Right kidney (tissue), 1 donor: ENCODE measurements at regions not wholly inside any gene's neighbourhood (a gene's known extent, or its start where the extent isn't known, plus 50 kb on each side); places are given as distances from the start of the nearest gene placed in this dataset.

Experiments used
- DNase-seq: peaks from one replicate; pipeline ENCODE4 v3.0.0-alpha.2; 2016

DNA sequence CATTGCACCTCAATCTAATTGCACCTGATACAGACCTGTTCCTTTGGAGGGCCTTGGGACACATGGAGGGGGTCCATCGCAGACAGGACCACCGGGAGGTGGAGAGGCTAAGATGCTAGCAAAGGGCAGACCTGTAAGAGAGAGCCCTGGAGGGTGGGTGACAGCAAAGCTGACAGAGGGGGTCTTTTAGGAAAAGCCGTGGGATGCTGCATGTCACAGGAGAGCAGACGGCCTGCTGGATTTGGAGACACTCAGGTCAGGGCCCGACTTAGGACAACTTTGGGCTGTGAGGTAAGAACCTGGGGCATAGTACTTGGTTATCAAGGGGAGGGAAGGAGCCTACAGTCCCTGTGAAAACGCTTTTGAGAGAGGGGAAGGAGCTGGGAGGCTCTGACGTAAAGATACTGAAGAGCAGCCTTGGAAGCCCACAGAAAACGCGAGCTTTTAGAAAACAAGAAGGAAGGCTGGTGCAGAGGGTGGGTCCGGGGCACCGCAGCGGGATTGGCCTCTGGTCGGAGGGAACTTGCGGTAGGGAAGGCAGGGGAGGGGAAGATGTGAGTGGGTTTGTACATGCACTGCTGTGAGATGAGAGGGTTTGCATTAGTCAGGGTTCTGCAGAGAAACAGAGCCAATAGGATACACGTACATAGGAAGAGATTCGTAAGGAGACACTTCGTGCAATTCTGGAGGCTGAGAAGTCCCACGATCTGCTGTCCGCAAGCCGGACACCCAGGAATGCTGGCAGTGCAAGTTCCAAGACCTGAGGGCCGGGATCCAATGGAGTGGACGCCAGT, 868.5 kb downstream of the TBC1D22A start:
- no peak for DNase-seq

DNA sequence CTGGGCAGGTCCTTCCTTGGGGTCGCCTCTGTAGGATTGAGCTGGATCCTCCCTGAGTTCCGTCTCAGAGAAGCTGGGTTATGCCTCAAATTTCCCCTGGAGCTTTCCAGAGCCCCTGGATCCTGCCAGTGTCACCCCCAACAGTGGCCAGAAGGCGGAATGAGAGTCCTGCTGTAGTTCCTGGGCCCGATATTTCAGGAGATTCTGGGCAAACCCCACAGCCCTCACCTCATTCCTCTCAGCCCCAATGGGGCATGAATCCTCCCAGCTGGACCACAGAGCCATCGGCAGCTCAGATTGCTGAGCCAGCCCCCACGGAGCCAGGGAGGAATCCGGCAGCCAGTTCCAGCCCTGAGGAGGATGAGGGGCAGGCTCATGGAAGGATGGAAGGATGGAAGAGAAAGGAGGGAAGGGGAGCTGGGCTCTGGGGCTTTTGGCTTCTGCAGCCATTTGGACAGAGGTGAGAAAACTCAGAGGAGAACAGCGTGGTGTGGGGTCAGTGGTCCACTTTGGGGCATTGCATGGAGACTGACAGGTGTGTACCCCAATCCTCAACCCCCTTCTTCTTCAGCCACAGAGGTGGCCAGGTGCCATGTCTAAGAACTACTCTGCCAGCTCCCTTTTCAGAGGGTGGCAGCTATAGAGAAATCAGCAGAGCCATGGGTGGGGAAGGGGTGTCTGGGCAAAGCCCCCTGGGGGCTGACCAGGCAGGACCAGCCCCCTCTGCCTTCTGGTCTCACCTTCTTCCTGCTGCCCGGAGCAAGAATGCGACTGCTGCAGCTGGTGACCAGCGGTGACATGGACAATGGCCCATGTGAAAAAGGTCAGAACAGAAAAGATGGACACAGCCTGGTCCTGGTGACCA, 867.6 kb downstream of the TBC1D22A start:
- DNase-seq: no peak

DNA sequence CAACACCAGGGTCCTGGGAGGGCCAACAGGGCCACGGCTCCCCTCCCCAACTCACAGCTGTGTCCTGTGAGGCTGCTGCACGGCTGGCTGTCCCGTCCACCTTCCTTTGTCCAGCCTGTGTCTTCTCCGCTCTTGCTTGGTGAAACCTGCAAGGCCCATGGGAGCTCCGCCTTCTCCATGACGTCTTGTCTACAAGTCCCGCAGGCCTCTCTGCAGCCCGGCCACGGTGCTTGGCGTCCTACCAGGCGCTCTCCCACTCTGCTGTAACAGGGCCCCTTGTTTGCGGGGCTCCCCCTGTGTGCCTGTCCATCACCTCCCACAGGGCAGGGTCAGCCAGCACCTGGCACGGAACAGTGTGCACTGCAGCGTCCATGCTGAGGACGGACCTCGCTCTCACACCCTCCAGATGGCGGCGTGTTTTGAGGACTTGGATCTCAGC, 866.8 kb downstream of the TBC1D22A start:
- DNase-seq: peak; percentile 39

DNA sequence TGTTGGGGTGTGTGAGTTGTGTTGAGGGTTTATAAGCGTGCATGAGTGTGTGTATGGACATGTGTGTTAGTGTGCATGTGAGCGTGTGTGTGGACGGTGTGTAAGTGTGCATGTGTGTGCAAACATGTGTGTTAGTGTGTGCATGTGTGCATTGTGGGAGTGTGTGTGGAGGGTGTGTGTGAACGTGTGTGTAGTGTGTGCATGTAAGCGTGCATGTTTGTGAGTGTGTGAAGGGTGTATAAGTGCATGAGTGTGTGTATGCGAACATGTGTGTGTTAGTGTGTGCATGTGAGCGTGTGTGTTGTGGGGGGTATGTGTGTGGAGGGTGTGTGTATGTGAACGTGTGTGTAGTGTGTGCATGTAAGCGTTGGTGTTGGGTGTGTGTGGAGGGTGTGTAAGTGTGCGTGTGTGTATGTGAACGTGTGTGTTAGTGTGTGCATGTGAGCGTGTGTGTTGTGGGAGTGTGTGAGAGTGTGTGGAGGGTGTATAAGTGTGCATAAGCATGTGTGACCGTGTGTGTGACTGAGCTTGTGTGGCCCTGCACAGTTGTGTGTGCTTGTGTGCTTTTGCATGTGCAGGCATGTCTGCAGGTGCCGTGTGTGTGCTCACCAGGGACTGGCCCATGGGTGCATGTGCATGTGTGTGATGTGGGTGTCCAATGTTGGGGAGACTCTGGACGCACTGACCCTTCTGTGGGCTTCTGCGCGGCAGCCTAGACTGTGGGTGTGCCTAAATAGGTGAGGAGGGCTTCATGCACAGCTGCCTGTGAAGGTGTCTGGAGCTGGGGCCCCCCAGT, 866.2 kb downstream of the TBC1D22A start:
- no peak for DNase-seq

DNA sequence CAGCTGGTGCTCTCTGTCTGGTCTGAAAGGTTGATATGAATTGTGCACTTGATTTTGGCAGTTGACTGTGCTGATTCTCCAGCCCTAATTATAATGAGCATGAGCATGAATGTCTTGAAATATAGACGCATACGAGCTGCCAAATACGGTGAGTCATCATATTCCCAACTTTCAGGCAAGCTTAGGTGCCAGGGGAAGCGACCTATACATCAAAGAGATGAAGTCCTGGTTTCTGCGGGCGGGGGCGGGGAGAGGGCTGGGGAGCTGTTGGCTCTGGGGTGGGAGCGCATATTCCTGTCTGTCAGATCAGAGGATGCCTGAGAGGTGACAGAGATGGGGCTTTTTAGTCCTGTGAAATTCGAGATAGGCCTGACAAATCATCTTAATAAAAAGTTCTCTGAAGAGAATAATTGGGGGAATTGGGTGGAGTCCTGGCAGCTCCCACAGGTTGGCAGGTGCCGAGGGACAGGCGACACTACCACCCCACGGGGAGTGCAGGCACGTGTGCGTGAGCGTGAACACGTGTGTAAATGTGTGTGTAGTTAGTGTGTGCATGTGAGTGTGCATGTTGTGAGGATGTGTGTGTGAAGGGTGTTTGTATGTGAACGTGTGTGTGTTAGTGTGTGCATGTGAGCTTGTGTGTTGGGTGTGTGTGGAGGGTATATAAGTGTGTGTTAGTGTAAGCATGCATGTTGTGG, 865.3 kb downstream of the TBC1D22A start:
- DNase-seq: no peak

DNA sequence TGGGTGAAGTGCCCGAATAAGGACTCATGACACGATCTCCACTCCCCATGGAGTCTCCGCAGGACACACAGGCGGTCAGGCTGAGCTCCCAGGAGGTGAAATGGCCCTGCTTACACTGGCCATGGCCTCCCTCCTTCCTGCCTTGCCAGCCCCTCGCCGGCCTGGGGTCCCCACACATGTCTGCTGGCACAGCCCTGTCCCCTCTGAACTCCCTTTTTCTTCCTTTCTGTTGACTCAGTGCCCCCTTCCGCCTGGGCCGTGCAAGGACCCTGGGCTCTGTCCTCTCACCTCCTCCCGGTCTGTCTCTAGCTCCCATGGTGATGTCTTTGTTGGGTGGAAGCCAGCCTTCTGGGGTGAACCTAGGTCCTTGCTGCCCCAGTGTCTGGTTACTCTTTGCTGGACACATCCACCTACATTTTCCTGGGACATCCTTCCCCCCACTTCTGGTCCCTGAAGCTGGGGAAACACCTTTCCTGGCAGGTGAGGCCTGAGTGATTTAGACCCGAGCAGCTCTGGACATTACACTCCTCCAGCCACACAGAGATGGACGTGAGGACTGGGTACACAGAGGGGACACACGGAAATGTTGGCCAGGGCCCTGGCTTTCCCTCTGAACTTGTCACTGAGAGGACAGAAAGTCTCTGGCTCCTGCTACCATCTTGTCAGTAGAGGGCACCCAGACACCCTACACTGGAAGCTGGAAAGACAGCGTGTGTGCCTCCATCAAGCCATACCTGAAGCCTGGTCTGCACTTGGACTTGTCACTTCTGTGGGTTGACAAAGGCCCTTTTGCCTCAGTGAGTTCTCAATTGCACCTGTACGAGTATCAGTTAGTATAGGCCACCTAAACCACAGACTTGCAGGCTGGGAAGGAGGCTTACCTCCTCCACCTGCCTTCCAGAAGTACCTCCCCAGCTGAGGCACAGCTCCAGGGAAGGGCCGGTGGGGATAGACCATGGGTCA, 864.3 kb downstream of the TBC1D22A start:
- DNase-seq: no peak

DNA sequence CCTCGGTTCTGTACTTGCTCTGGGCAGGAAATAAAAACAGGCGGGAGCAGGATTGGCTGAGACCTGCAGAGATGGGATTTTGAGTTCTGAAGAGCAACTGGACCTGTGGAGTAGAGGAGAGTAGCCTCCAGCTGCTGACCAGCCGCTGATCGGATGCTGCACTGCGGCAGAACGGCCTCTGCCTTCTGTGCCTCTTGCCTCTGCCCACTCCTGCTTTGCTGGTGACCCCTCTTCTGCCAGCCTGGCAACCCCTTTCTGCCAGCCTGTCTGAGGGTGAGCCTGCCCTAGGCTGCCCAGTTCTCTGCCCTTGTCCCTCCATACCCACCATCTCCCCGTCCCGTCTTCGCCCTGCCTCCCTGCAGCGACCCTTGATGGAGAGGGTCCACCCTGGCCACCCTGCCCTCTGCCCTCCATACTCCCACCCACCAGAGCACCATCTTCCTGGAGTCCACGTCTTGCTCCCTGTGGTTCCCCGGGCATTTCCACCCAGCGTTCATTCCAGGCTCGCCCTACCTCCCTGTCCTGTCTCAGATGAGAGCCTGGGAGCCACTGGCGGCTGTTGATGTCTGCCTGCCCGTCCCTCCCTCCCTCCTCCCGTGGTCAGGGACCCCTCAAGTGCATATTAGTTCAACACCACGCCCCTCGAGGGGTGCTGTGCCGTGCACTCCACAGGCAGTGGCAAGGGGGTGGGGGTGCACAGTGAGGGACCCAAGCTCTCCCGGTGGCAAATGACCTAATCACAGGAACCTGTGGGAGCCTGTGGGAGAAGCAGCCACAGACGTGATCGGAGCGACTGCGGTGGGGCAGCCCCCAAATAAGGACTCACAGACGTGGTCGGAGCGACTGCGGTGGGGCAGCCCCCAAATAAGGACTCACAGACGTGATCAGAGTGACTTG, 863.3 kb downstream of the TBC1D22A start:
- no peak for DNase-seq

DNA sequence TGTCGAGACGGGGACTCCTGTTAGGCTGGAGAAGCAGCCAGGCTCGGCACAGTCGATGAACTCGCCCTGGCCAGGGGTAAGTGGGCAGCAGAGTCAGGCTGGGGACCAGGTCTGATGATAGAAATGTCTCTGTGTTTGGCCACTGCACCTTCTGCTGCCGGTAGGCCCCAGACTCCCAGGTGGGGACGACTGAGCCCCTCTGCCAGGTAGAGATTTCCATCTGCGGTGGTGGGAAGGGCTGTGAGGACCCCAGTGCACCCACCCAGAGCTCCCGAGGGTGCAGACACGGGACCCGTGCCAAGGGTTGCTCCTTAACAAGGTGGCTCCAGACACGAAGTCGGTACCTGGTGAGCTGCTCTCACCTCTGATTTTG, 862.5 kb downstream of the TBC1D22A start:
- no peak for DNase-seq

DNA sequence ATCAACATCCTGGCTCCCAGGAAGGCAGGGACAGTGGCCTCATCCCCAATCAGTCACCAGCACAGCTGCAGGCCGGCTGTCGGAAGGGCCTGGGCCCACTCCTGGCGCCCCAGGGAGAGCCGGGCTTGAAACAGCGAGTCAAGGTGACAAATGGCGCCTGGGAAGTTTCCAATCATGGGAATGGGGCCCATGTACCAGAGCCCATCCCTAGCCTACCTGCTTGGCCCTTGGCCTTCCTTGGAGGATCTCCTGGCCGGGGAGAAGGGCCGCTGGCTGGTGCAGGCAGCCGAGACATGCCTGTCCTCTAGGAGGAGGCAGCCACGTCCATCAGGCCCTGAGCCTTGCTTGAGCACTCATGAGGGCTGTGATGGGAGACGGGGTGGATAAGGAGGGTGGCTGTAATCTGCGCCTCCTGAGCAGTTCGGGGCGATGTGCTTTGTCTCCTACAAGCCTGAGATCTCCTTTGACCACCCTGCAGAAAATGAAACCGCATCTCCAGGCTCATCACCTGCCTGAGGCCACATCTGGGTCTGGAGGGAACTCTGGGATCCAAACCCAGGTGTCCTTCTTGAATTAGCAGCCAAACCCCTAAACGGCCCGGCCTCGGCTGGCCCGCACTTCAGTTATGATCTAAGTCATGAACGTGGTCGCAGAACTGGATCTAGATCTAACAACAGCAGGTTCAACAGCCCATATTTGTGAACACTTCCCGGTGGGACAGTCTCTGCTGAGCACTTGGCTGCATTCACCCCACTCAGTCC, 862.0 kb downstream of the TBC1D22A start:
- no peak for DNase-seq

DNA sequence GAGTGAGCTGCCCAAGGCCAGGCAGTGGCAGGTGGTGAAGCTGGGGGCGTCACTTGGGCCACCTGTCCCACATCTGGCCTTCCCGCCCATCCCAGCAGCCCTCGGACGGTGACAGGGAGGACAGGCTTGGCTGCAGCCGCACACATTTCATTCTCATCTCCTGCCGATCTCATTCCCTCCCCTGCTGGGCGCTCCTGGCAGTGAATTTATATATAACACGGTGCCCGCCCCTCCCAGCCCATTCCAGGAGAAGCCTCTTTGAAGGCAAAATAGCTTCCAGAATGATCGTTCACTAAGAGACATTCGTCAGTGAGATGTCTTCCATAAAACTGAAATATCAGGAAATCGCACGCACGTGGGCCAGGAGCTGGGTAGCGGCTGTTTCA, 861.3 kb downstream of the TBC1D22A start:
- no peak for DNase-seq

DNA sequence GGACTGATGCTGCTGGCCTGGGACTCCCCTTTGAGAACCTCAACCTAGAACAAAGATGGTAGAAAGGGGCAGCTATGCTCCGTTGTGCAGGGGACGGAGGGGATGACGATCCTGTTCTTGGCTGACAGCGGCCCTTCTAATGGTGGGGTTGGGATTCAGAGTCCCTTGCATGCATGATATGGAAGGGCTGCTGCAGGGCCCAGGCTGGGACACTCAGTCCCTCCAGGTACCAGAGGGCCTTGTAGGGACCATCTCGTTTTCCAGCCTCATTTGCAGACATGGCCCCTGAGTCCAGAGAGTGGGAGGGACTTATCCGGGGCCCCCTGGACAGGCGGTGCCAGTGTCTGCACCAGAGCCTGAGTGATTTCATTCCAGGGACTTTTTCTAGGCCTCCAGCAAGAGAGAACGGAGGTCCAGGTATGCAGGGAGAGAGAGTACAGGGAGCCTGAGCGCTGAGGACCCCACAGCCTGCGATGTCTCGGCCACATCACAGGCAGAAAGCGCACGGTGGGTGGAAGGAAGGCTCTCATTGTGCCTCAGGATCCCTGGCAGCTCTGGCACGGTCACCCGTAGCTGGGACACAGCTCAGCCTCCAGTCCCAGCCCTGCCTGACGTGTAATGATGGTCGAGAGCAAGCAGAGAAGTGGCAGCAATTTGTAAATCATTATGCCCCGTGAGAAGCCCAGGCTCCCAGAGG, 860.8 kb downstream of the TBC1D22A start:
- no peak for DNase-seq

DNA sequence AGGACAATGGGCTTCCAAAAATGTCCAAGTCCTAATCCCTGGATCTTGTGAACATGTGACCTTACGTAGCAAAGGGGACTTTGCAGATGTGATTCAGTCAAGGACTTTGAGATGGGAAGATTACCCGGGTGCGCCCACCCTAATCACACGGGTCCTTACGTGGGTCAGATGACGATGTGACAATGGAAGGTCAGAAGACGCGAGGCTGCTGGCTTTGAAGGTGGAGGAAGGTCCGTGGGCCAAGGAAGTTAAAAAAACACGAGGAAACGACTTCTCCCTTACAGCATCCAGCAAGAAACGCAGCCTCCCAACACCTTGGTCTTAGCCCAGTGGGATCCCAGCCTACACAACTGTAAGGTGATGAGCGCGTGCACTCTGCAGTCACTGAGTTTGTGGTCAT, 860.1 kb downstream of the TBC1D22A start:
- no peak for DNase-seq

DNA sequence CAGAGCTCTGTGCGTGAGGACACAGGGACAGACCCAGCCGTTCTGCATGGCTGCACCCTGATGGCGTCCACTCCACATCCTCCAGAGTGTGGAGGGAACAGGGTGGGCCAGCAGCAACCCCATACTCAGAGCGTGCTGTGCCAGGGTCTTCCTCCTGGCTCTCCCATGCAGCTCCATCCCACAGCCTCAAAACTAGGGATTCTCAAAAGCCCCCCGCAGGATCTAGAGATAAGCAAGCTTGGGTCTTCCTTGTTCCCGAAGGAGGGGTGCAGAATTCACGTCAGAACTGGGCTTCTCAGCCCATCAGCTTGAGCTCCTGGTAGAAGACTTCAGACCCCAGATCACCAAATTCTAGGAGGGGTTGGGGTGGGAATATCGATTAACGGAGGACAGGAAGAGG, 858.8 kb downstream of the TBC1D22A start:
- DNase-seq: no peak

DNA sequence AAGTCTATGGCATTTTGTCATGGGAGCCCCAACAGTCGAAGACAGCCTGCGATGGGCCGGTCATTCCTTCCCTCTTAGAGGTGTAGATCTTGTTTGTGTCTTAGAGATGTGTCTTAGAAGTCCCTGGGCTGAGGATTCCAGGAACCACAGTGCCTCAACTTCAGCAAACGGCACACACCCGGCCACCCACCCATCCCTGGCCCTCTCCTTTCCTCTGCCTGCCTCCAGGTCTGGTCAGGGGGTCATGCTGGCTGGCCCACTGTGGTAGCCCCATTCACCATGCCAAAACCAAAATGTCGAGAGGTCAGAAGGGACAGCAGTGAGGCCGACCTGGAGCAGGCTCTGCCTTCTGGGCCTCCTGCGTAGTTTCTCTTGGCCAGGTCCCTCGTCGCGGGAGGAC, 857.9 kb downstream of the TBC1D22A start:
- no peak for DNase-seq

DNA sequence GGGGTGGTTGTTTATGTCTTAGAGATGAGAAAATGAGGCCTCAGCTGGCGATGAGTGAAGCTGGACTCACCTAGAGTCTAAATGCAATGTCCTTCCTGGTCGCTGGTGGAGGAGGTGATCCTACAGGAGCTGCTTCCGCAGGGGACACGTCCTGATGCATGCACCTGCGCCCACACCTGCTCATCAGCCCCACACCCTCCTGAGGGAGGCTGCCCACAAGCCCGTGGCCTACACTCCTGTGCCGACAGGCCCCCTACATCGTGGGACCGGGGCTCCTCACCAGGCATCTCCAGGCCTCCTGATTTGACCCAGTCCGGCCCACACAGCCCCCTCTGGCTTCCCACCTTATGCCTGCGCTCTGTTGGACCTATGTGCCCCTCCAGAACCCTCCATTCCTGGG, 857.2 kb downstream of the TBC1D22A start:
- no peak for DNase-seq

DNA sequence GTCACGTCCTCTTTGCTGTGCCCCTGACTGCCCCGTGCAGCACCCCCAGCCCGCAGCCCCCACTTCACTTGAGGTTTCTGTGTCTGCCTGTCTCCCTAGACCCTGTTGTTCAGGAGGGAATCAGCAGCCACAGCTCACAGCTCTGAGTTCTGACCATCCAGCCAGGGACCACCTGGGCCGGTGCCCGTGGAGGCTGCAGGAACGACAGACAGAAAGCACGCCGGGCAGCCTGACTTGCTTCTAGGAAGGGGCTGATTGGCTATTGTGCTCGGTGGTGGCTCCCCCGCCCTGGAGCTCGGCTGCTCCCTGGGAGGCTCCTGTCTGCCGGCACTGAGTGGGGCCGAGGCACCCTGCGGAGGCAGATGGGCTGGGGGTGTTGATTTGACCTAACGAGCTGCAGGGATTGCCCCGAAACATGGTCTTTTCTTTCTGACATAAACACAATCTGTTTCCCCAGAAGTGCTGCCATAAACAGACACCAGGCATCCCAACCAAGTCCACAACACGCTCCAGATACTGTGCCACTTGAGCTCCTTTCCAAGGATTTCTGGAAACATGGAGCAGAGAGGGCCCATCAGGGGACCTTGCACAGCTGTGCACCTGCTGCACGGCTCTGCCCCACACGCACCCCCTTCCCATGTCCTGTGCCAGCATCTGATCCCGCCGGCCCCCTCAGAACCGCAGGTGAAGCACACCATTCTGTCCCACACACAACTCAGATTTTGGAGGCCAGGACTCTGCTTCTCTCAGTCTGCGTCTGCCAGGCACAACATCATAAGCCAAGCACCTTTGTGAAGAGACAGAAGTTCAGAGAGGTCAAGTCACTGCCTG, 855.9 kb downstream of the TBC1D22A start:
- DNase-seq: no peak

DNA sequence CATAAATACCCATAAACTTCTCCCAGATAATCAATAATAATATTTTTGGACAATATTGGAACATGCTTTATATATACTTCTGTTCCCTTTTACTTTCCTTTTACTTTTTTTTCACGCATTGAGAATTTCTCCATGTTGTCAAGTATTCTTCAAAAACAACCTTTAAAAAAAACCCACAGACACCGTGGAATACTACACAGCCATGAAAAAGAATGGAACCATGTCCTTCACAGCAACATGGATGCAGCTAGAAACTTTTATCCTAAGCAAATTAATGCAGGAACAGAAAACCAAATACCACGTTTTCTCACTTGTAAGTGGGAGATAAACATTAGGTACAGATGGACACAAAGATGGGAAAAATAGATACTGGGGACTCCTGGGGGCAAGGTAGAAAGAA, 854.7 kb downstream of the TBC1D22A start:
- no peak for DNase-seq
